AG04450 (cell line): ENCODE measurements at regions not wholly inside any gene's neighbourhood (a gene's known extent, or its start where the extent isn't known, plus 50 kb on each side); places are given as distances from the start of the nearest gene placed in this dataset.

ENCODE experiments used
- CTCF ChIA-PET: fragments of 300-600, 350-600 bp; formaldehyde crosslinking; extraction: SDS; loops from one replicate; lab custom pipeline; 2022; ENCODE audit warnings: antibody characterized with exemption, inconsistent platforms; lab: Charles Lee
- POLR2A ChIA-PET: fragments of 350-600 bp; formaldehyde crosslinking; extraction: SDS; loops from one replicate; lab custom pipeline; 2021; ENCODE audit warnings: antibody characterized with exemption, inconsistent platforms; lab: Yijun Ruan, JAX
- DNase-seq: peaks from one replicate; pipeline ENCODE4 v3.0.0-alpha.2; 2011; ENCODE audit warnings: low read depth, low spot score
- H3K27ac ChIP-seq: one replicate; pipeline ENCODE4 v1.5.1; 2012; ENCODE audit warnings: low read depth, low read length, control low read depth
- H3K27me3 ChIP-seq: one replicate; pipeline ENCODE4 v1.6.0; 2012; ENCODE audit warnings: low read length; ENCODE audit not compliant: control insufficient read depth, insufficient read depth
- H3K4me3 ChIP-seq: 2 replicates; pipeline ENCODE4 v1.5.1; 2011; ENCODE audit warnings: mild to moderate bottlenecking, low read depth, low read length, control low read depth
- H3K9me3 ChIP-seq: 2 replicates; pipeline ENCODE4 v1.5.1; 2012; ENCODE audit warnings: low read length; ENCODE audit not compliant: control insufficient read depth, insufficient read depth
- CTCF ChIP-seq: IDR thresholded peaks from 2 replicates; pipeline ENCODE4 v1.5.1; 2011; ENCODE audit warnings: low read depth, low read length, control low read depth, inconsistent platforms

GRCh38 chr10:65805511-65805910 lies 1120.3 kb upstream of the LRRTM3 start:
- ChIA-PET POLR2A (no interaction called here), CTCF (no interaction called here)
- Histone ChIP-seq H3K4me3 (no peak overlapping the region), H3K27me3 (no peaks in the 10 kb centered on the region), H3K9me3 (no peaks in the 10 kb centered on the region), H3K27ac (no peak overlapping the region)
- no peak for DNase-seq
- no peak for TF ChIP-seq CTCF

GRCh38 chr10:65805993-65806392 lies 1119.8 kb upstream of the LRRTM3 start:
- ChIA-PET CTCF (no interaction called here), POLR2A (no interaction called here)
- Histone ChIP-seq H3K4me3 (no peak overlapping the region), H3K27ac (no peak overlapping the region), H3K27me3 (no peaks in the 10 kb centered on the region), H3K9me3 (no peaks in the 10 kb centered on the region)
- no peak for DNase-seq
- TF ChIP-seq CTCF, result no peak

- H3K27ac ChIP-seq, result no peak overlapping the region
- TF ChIP-seq CTCF, result no peak
- no peaks in the 10 kb centered on the region for H3K27me3 ChIP-seq
- no peak for DNase-seq
- ChIA-PET POLR2A (no interaction called here), CTCF (no interaction called here)
- H3K9me3 ChIP-seq, result peaks cover 2% of the 10 kb centered on the region; the same call in 1 of the 2 replicates
- no peak overlapping the region for H3K4me3 ChIP-seq
These were observed 1117.0 kb upstream of the LRRTM3 start for GRCh38 chr10:65808687-65809333.

GRCh38 chr10:65811931-65812525 lies 1113.8 kb upstream of the LRRTM3 start:
- ChIA-PET CTCF (no interaction called here), POLR2A (no interaction called here)
- no peak for DNase-seq
- Histone ChIP-seq H3K27ac (no peak overlapping the region), H3K9me3 (peaks cover 2% of the 10 kb centered on the region; the same call in 1 of the 2 replicates), H3K4me3 (no peak overlapping the region), H3K27me3 (no peaks in the 10 kb centered on the region)
- TF ChIP-seq CTCF, result no peak

GRCh38 chr10:65816536-65816935 lies 1109.3 kb upstream of the LRRTM3 start:
- CTCF ChIA-PET, result no interaction called here
- Histone ChIP-seq H3K9me3 (peaks cover 2% of the 10 kb centered on the region; the same call in 1 of the 2 replicates), H3K27ac (no peak overlapping the region), H3K4me3 (no peak overlapping the region), H3K27me3 (no peaks in the 10 kb centered on the region)
- TF ChIP-seq CTCF, result no peak
- DNase-seq, result no peak
- POLR2A ChIA-PET, result no interaction called here
